Calu3 (cell line): ENCODE measurements at regions not wholly inside any gene's neighbourhood (a gene's known extent, or its start where the extent isn't known, plus 50 kb on each side); places are given as distances from the start of the nearest gene placed in this dataset.

Experiments
- BruUV-seq: library from RNA; stranded (reverse); fragments of 400-500 nt; replicated peaks from 2 replicates; lab custom pipeline; 2021; lab: Mats Ljungman, UMichigan
- CTCF ChIA-PET: fragments of 300-600 bp; sonication (Branson Sonifier 250); formaldehyde crosslinking; loops from one replicate; lab custom pipeline; 2022; ENCODE audit warnings: antibody characterized with exemption; lab: Charles Lee
- DNase-seq: peaks from one replicate; pipeline ENCODE4 v3.0.0; 2022
- H3K27ac Mint-ChIP-seq: one replicate; pipeline ENCODE4 v1.8.0; 2022; ENCODE audit warnings: mixed read lengths; ENCODE audit not compliant: unreplicated experiment
- H3K27me3 Mint-ChIP-seq: one replicate; pipeline ENCODE4 v1.8.0; 2022; ENCODE audit warnings: mixed read lengths; ENCODE audit not compliant: unreplicated experiment
- H3K36me3 Mint-ChIP-seq: one replicate; pipeline ENCODE4 v1.8.0; 2022; ENCODE audit warnings: mild to moderate bottlenecking, moderate library complexity, mixed read lengths; ENCODE audit not compliant: insufficient read depth, unreplicated experiment
- H3K4me1 Mint-ChIP-seq: one replicate; pipeline ENCODE4 v1.8.0; 2022; ENCODE audit warnings: mild to moderate bottlenecking, low read depth, mixed read lengths; ENCODE audit not compliant: unreplicated experiment
- H3K4me3 Mint-ChIP-seq: one replicate; pipeline ENCODE4 v1.8.0; 2022; ENCODE audit warnings: mild to moderate bottlenecking, low read depth, moderate library complexity, mixed read lengths; ENCODE audit not compliant: unreplicated experiment
- H3K9me3 Mint-ChIP-seq: one replicate; pipeline ENCODE4 v1.8.0; 2022; ENCODE audit warnings: low read depth, mixed read lengths; ENCODE audit not compliant: unreplicated experiment
- CTCF ChIP-seq: fragments of 200-600 bp; IDR thresholded peaks from one replicate; pipeline ENCODE4 v1.8.0; 2022; ENCODE audit warnings: antibody characterized with exemption; ENCODE audit not compliant: unreplicated experiment
- intact Hi-C: fragments of 100-400 bp; cut with micrococcal nuclease; formaldehyde crosslinking; loops from one replicate; pipeline ENCODE4 v1.10.0; 2022; ENCODE audit not compliant: unreplicated experiment

DNA sequence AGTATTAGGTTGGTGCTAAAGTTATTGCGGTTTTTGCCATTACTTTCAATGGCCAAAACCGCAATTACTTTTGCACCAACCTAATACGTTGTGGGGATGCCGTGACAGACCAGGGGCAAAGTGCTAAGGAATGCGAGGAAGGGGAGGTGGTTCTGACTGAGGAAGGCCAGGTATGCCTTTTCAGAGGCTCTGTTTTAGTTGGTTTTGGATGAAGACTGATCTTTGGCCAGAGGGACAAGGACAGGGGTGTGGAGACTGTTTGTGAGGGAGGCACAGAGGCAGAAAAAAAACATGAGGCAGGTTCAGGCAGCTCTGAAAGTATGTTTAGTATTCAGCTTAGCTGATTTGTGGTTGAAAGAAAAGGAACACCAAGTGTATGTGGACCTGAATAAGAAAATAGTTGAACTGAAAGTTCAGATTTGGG, 358.2 kb downstream of the RPS6KC1 start:
- H3K27ac Mint-ChIP-seq = no peak overlapping the region
- no peak for DNase-seq
- no peak for TF ChIP-seq CTCF
- BruUV-seq = no TSS peak
- H3K4me1 Mint-ChIP-seq = no peaks in the 10 kb centered on the region
- CTCF ChIA-PET = no interaction called here
- H3K4me3 Mint-ChIP-seq = no peak overlapping the region
- H3K27me3 Mint-ChIP-seq = peaks cover 95% of the 10 kb centered on the region
- intact Hi-C loops = no loop called here
- peaks cover 8% of the 10 kb centered on the region for H3K9me3 Mint-ChIP-seq
- no peaks in the 10 kb centered on the region for H3K36me3 Mint-ChIP-seq

GRCh38 chr1:213409971-213410370, 358.9 kb downstream of the RPS6KC1 start:
- intact Hi-C loops = no loop called here
- Mint-ChIP-seq H3K27ac (no peak overlapping the region), H3K4me3 (no peak overlapping the region), H3K27me3 (peaks cover 95% of the 10 kb centered on the region), H3K4me1 (no peaks in the 10 kb centered on the region), H3K9me3 (peaks cover 8% of the 10 kb centered on the region), H3K36me3 (no peaks in the 10 kb centered on the region)
- no peak for TF ChIP-seq CTCF
- BruUV-seq = no TSS peak
- CTCF ChIA-PET = no interaction called here
- DNase-seq = no peak

DNA sequence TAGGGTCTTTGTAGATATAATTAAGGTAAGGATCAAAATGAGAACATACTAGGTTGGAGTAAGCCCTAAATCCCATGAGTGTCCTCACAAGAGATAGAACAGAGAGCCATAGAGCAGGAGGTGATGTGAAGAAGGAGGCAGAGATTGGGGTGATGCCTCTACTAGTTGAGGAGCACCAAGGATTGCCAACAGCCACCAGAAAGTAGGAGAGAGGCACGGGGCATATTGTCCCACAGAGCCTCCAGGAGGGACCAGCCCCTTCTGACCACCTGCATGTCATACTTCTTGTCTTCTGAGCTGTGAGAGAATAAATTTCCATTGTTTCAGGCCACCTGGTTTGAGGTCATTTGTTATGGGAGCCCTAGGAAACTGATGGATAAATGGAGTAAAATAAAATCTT, 363.3 kb downstream of the RPS6KC1 start:
- Mint-ChIP-seq H3K4me1 (no peaks in the 10 kb centered on the region), H3K27me3 (peaks cover 97% of the 10 kb centered on the region), H3K36me3 (no peaks in the 10 kb centered on the region), H3K27ac (no peak overlapping the region), H3K4me3 (no peak overlapping the region), H3K9me3 (peaks cover 8% of the 10 kb centered on the region)
- intact Hi-C loops = no loop called here
- no TSS peak for BruUV-seq
- TF ChIP-seq CTCF = no peak
- DNase-seq = no peak
- CTCF ChIA-PET = no interaction called here

DNA sequence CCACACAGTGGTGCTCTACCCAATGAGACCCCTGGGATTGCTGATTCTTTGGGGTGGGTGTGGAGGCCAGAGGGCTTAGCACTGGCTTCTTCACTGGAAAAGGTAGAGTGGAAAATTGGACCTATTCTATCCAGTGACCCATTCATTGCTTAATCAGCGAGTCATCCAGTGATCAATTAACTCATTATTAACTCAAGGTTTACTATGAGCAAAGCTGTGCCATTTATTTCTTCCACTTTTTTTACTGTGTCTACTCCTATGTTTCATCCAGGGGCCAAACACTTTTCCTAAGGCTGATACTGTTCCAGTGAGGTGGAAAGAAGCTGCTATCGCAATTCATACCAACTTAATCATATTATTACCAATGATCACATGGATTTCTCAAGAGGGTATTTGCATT, 363.9 kb downstream of the RPS6KC1 start:
- H3K27ac Mint-ChIP-seq = no peak overlapping the region
- no peak overlapping the region for H3K4me3 Mint-ChIP-seq
- H3K27me3 Mint-ChIP-seq = peaks cover 97% of the 10 kb centered on the region
- CTCF ChIA-PET = no interaction called here
- H3K4me1 Mint-ChIP-seq = no peaks in the 10 kb centered on the region
- H3K36me3 Mint-ChIP-seq = no peaks in the 10 kb centered on the region
- intact Hi-C loops = no loop called here
- peaks cover 7% of the 10 kb centered on the region for H3K9me3 Mint-ChIP-seq
- no TSS peak for BruUV-seq
- no peak for TF ChIP-seq CTCF
- DNase-seq = no peak
